ENCODE measurements at regions not wholly inside any gene's neighbourhood (a gene's known extent, or its start where the extent isn't known, plus 50 kb on each side); places are given as distances from the start of the nearest gene placed in this dataset.

GRCh38 chr1:178973652-178974101 lies 52.0 kb upstream of the FAM20B start:
- peak; percentile 90 for DNase-seq
